NCI-H1930 (cell line): ENCODE measurements at regions not wholly inside any gene's neighbourhood (a gene's known extent, or its start where the extent isn't known, plus 50 kb on each side); places are given as distances from the start of the nearest gene placed in this dataset.
A peak's percentile ranks its signal among the peaks of the same experiment; 100 is the strongest.

ENCODE experiments used
- DNase-seq, 2 experiments: peaks; one replicate each; lab custom pipeline; 2025; lab: John Stamatoyannopoulos, UW

DNA sequence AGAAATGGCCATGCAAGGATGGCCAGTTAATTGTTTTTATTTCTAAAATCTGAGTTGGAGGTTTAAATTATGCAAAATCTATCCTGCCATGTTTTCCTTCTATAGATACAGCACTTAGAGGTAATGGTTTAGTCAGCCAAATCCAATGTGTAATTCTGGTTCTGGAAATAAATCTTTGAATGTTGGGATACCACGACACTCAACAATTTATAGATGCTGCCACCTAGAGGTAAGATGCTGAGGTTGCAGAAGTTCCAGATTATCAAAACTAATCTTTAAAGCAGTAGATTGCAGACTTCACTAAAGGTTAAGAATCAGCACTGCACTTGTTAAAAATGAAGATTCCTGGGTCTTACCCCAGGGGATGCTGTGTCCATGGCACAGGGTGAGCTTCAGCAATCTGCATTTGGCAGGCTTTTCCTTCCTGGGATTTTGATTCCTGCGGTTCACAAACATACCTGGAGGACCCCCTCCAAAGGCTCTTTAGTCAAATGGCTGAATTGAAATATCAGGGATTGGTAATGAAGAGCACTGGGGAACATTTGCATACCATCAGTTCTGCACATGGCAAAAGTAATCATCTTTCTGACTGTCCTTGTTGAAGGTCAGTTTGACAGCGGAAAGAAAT lies 53.4 kb upstream of the ANO4 start:
- DNase-seq: peak in 1 of 2 experiments; percentile 35

- no peak for DNase-seq
Observed at GRCh38 chr12:100743060-100743459, 51.5 kb upstream of the ANO4 start.
